Left hindlimb (tissue), 1 donor: ENCODE measurements at regions not wholly inside any gene's neighbourhood (a gene's known extent, or its start where the extent isn't known, plus 50 kb on each side); places are given as distances from the start of the nearest gene placed in this dataset.

Experiments
- DNase-seq: peaks from one replicate; pipeline ENCODE4 v3.0.0-alpha.2; 2018

GRCh38 chr10:2777666-2778355 lies 289.5 kb upstream of the PFKP start:
- no peak for DNase-seq

GRCh38 chr10:2772816-2773631 lies 294.3 kb upstream of the PFKP start:
- no peak for DNase-seq

- DNase-seq = no peak
Observed at GRCh38 chr10:2772135-2772534, 295.2 kb upstream of the PFKP start.

GRCh38 chr10:2767293-2767692 lies 300.1 kb upstream of the PFKP start:
- DNase-seq = peak; percentile 40

- no peak for DNase-seq
Observed at GRCh38 chr10:2761971-2762370, 305.4 kb upstream of the PFKP start.

- DNase-seq = no peak
Observed at GRCh38 chr10:2761311-2761710, 306.0 kb upstream of the PFKP start.

GRCh38 chr10:2760736-2761135 lies 306.6 kb upstream of the PFKP start:
- DNase-seq = no peak

- no peak for DNase-seq
Observed at GRCh38 chr10:2759233-2759632, 308.1 kb upstream of the PFKP start.

GRCh38 chr10:2754943-2755342 lies 312.4 kb upstream of the PFKP start:
- no peak for DNase-seq

- no peak for DNase-seq
Observed at GRCh38 chr10:2748287-2748686, 319.1 kb upstream of the PFKP start.

GRCh38 chr10:2746638-2747037 lies 320.7 kb upstream of the PFKP start:
- DNase-seq = no peak

GRCh38 chr10:2745666-2746065 lies 321.7 kb upstream of the PFKP start:
- DNase-seq = no peak

- no peak for DNase-seq
Observed at GRCh38 chr10:2744547-2745200, 322.7 kb upstream of the PFKP start.

GRCh38 chr10:2734603-2735002 lies 332.7 kb upstream of the PFKP start:
- DNase-seq = no peak

- DNase-seq = no peak
Observed at GRCh38 chr10:2733278-2733963, 333.9 kb upstream of the PFKP start.

- DNase-seq = no peak
Observed at GRCh38 chr10:2731940-2732339, 335.4 kb upstream of the PFKP start.

- no peak for DNase-seq
Observed at GRCh38 chr10:2729197-2729596, 338.2 kb upstream of the PFKP start.

GRCh38 chr10:2728087-2728486 lies 339.3 kb upstream of the PFKP start:
- DNase-seq = no peak

GRCh38 chr10:2716596-2716995 lies 350.8 kb upstream of the PFKP start:
- DNase-seq = no peak

GRCh38 chr10:2714597-2714996 lies 352.8 kb upstream of the PFKP start:
- no peak for DNase-seq

GRCh38 chr10:2703953-2704352 lies 363.4 kb upstream of the PFKP start:
- no peak for DNase-seq

GRCh38 chr10:2701802-2702201 lies 365.5 kb upstream of the PFKP start:
- no peak for DNase-seq

GRCh38 chr10:2700626-2701305 lies 366.6 kb upstream of the PFKP start:
- DNase-seq = no peak
